Hematopoietic multipotent progenitor cell treated with erythropoietin and hydrocortisone succinate and interleukin-3 and kit ligand, for 6 days (in vitro differentiated cells): ENCODE measurements at regions not wholly inside any gene's neighbourhood (a gene's known extent, or its start where the extent isn't known, plus 50 kb on each side); places are given as distances from the start of the nearest gene placed in this dataset.
"Not testable (repeated sequence)": the region's sequence is repeated elsewhere in the genome, so short reads cannot be mapped to it uniquely, and the experiment has no call there.

Experiments used
- DNase-seq: peaks from one replicate; pipeline ENCODE4 v3.0.0-alpha.2; 2015

DNA sequence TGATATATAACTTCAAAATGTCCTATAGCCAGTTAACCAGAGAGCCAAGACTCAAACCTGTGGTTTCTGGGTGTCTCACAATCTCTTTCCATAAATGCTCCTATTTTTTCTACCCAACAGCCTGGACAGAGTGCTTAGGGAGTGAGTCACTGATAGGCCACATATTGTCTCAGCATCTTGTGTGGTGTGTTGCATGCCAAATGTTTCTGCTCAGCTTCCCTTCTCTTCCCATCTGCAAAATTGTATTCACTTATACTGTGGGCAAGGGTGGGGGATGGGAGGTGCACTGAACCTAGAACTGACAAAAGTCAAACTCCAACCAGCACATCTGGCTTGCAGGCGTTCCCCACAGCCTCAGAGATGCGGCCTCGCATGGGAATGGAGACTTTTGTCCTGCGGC, 123.3 kb downstream of the KCNA5 start:
- DNase-seq: no peak

DNA sequence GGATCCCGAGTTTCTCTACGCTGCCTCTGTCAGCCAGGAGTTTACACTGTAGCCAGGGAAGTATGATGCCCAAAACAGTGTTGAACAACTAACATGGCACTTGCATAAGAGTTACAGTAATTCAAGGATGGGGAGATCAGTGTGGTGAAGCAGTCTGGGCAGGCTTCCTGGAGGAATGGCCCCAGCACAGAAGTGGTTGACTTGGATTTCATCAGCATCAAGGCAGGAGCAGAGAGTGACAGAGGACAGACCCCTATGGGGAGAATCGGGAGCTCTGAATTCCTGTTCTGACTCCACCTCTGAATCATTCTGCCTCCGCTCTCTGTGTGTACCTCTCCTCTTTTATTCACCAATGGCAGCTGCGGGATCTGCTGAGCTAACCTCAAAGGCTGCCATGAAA, 124.5 kb downstream of the KCNA5 start:
- no peak for DNase-seq

DNA sequence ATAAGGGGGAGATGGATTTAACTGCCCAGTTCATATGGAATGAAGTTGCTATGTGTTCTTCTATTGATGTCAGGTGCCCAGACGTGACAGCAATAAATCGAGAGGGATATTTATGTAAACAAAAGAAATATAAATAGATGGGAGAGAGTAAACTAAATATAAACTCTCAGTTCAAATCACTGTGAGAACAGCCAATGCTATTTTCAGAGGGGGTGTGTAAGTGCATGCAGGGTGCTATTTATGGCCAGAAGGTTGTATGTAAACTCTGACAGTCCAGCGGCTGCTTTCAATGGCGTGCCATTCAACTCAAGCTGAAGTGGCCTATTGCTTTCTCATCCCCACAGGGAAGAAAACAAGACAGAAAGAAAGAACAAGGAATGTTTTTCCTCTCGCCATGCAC, 127.2 kb downstream of the KCNA5 start:
- DNase-seq: no peak

- DNase-seq: peak; percentile 48
Observed at GRCh38 chr12:5171701-5172100, 128.0 kb downstream of the KCNA5 start.

- no peak for DNase-seq
Observed at GRCh38 chr12:5172886-5173285, 129.2 kb downstream of the KCNA5 start.

GRCh38 chr12:5173511-5174011, 129.9 kb downstream of the KCNA5 start:
- no peak for DNase-seq

DNA sequence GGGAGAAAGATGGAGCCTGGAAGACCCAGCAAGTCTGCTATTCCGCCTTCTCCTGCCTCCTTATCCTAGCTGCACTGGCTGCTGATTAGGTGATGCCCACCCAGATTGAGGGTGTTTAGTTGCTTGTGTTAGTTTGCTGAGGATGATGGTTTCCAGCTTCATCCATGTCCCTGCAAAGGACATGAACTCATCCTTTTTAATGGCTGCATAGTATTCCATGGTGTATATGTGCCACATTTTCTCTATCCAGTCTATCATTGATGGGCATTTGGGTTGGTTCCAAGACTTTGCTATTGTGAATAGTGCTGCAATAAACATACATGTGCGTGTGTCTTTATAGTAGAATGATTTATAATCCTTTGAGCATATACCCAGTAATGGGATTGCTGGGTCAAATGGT, 131.7 kb downstream of the KCNA5 start:
- not testable (repeated sequence) for DNase-seq

- no peak for DNase-seq
Observed at GRCh38 chr12:5176036-5176435, 132.4 kb downstream of the KCNA5 start.

- no peak for DNase-seq
Observed at GRCh38 chr12:5177096-5177495, 133.4 kb downstream of the KCNA5 start.

- DNase-seq: no peak
Observed at GRCh38 chr12:5177731-5178130, 134.1 kb downstream of the KCNA5 start.

DNA sequence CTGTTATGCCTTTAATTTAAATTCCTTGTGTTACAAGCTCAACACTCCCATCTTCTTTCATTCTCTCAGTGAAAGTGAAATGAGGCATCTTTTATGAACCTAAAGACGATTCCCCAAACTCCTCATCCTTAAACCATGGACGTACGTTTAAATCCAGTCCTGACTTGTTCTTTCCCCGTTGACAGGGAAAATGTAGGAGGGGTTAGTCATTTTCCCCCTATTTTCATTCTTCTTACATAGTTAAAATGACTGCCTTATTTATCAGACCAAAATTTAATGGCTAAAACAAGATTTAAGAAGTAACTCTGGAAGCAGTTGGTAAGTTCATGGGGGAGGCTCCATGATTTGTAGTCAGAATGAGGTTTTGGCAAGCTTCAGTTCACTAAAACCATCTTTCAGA, 134.9 kb downstream of the KCNA5 start:
- no peak for DNase-seq

DNA sequence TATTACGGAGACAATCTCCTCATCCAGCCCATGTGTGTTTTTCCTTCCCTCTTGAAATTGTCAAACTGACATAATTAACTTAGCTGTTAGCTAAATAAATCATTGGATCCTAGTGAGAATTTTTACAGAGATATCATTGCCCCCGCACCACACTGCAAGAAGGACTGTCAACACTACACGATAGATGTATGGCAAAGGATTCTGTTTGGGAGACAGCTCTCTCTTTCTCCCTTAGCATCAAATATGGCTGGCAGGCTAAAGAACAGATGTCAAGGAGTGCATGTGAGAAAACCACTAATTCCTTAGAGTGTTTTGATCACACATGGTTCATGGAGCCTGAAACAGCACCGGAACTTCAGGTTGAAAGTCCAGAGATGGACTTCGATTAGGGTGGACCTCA, 136.8 kb downstream of the KCNA5 start:
- DNase-seq: no peak

DNA sequence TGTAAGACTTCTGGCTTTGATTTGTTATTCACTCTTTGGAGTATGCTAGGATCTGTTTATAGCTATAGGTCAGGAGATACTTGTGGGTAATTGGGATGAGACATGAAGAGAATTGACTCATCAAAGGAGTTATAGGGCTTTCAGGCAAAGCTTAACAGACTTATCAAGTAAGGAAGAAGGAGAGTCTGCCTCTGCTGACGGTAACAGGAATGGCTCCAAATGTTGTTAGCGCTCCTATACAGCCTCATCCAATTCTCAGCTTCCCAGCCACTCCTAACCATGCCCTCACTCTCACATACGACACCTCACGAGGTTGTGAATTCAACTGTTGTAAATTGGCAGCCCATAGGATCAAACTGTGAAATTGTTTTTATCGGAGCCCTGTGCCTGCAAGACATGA, 140.5 kb downstream of the KCNA5 start:
- no peak for DNase-seq

- DNase-seq: no peak
Observed at GRCh38 chr12:5185435-5186069, 141.9 kb downstream of the KCNA5 start.

DNA sequence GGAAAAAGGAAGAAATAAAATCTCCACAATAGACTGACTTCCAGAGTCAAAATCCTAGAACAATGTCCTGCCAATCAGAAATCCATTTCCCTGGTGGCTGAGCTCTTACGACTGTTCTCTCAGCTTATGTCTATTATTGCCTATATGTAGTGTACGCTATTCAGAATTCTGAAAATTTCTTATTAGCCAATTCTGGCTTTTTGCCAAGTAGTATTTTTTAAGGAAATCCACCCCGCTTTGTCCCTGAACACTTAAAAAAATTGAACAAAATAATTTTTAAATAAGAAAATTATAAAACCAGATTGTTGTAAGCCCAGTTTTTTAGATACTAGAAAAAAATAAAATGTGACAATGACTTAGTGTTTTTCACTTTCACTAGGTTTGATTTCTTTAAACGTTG, 143.0 kb downstream of the KCNA5 start:
- DNase-seq: no peak

- no peak for DNase-seq
Observed at GRCh38 chr12:5187136-5187535, 143.5 kb downstream of the KCNA5 start.

GRCh38 chr12:5188472-5188871, 144.8 kb downstream of the KCNA5 start:
- DNase-seq: no peak

- no peak for DNase-seq
Observed at GRCh38 chr12:5189173-5189572, 145.5 kb downstream of the KCNA5 start.

- DNase-seq: no peak
Observed at GRCh38 chr12:5191803-5192538, 148.3 kb downstream of the KCNA5 start.

- no peak for DNase-seq
Observed at GRCh38 chr12:5192726-5193125, 149.0 kb downstream of the KCNA5 start.

- no peak for DNase-seq
Observed at GRCh38 chr12:5194306-5194705, 150.6 kb downstream of the KCNA5 start.

GRCh38 chr12:5195244-5195643, 151.6 kb downstream of the KCNA5 start:
- DNase-seq: no peak

GRCh38 chr12:5195691-5196090, 152.0 kb downstream of the KCNA5 start:
- no peak for DNase-seq

GRCh38 chr12:5197131-5197530, 153.5 kb downstream of the KCNA5 start:
- DNase-seq: no peak

- DNase-seq: no peak
Observed at GRCh38 chr12:5197656-5198055, 154.0 kb downstream of the KCNA5 start.
